IPS-15b (cell line): ENCODE measurements at regions not wholly inside any gene's neighbourhood (a gene's known extent, or its start where the extent isn't known, plus 50 kb on each side); places are given as distances from the start of the nearest gene placed in this dataset.

Experiments used
- H3K27me3 ChIP-seq: one replicate; pipeline ENCODE4 v1.6.1; 2013; ENCODE audit warnings: low read length; ENCODE audit not compliant: control insufficient read depth, insufficient read depth
- H3K36me3 ChIP-seq: one replicate; pipeline ENCODE4 v1.6.1; 2013; ENCODE audit warnings: low read length; ENCODE audit not compliant: control insufficient read depth, insufficient read depth
- H3K4me1 ChIP-seq: one replicate; pipeline ENCODE4 v1.6.1; 2013; ENCODE audit warnings: mild to moderate bottlenecking, low read length; ENCODE audit not compliant: control insufficient read depth, insufficient read depth
- H3K4me3 ChIP-seq: one replicate; pipeline ENCODE4 v1.5.1; 2013; ENCODE audit warnings: low read depth, low read length
- H3K9ac ChIP-seq: one replicate; pipeline ENCODE4 v1.6.1; 2013; ENCODE audit warnings: low read depth, mild to moderate bottlenecking, low read length
- H3K9me3 ChIP-seq: one replicate; pipeline ENCODE4 v1.6.1; 2013; ENCODE audit warnings: mild to moderate bottlenecking, low read length; ENCODE audit not compliant: control insufficient read depth, insufficient read depth

- no peak overlapping the region for H3K9ac ChIP-seq
- H3K4me1 ChIP-seq = no peaks in the 10 kb centered on the region
- H3K9me3 ChIP-seq = no peaks in the 10 kb centered on the region
- H3K4me3 ChIP-seq = no peak overlapping the region
- H3K36me3 ChIP-seq = no peaks in the 10 kb centered on the region
- H3K27me3 ChIP-seq = no peaks in the 10 kb centered on the region
Measured at GRCh38 chr1:163720294-163720693, 398.5 kb downstream of the NUF2 start.

GRCh38 chr1:163725551-163725950, 403.8 kb downstream of the NUF2 start:
- no peak overlapping the region for H3K9ac ChIP-seq
- H3K9me3 ChIP-seq = no peaks in the 10 kb centered on the region
- H3K36me3 ChIP-seq = no peaks in the 10 kb centered on the region
- no peaks in the 10 kb centered on the region for H3K27me3 ChIP-seq
- no peak overlapping the region for H3K4me3 ChIP-seq
- no peaks in the 10 kb centered on the region for H3K4me1 ChIP-seq

- Histone ChIP-seq H3K4me1 (no peaks in the 10 kb centered on the region), H3K9me3 (no peaks in the 10 kb centered on the region), H3K9ac (no peak overlapping the region), H3K36me3 (no peaks in the 10 kb centered on the region), H3K4me3 (no peak overlapping the region), H3K27me3 (no peaks in the 10 kb centered on the region)
Measured at GRCh38 chr1:163730411-163730821, 408.7 kb downstream of the NUF2 start.

GRCh38 chr1:163737261-163737660, 415.5 kb downstream of the NUF2 start:
- H3K27me3 ChIP-seq = no peaks in the 10 kb centered on the region
- no peaks in the 10 kb centered on the region for H3K9me3 ChIP-seq
- peaks cover 4% of the 10 kb centered on the region for H3K4me1 ChIP-seq
- no peaks in the 10 kb centered on the region for H3K36me3 ChIP-seq
- H3K9ac ChIP-seq = no peak overlapping the region
- H3K4me3 ChIP-seq = no peak overlapping the region

GRCh38 chr1:163744301-163744887, 422.6 kb downstream of the NUF2 start:
- H3K9ac ChIP-seq = no peak overlapping the region
- H3K9me3 ChIP-seq = no peaks in the 10 kb centered on the region
- no peaks in the 10 kb centered on the region for H3K27me3 ChIP-seq
- H3K4me1 ChIP-seq = no peaks in the 10 kb centered on the region
- H3K4me3 ChIP-seq = no peak overlapping the region
- no peaks in the 10 kb centered on the region for H3K36me3 ChIP-seq

- no peaks in the 10 kb centered on the region for H3K9me3 ChIP-seq
- H3K4me1 ChIP-seq = no peaks in the 10 kb centered on the region
- no peaks in the 10 kb centered on the region for H3K36me3 ChIP-seq
- H3K27me3 ChIP-seq = no peaks in the 10 kb centered on the region
- H3K4me3 ChIP-seq = no peak overlapping the region
- H3K9ac ChIP-seq = no peak overlapping the region
Measured at GRCh38 chr1:163745204-163745603, 423.4 kb downstream of the NUF2 start.

GRCh38 chr1:163747261-163747660, 425.5 kb downstream of the NUF2 start:
- no peak overlapping the region for H3K4me3 ChIP-seq
- H3K36me3 ChIP-seq = no peaks in the 10 kb centered on the region
- H3K4me1 ChIP-seq = no peaks in the 10 kb centered on the region
- H3K27me3 ChIP-seq = no peaks in the 10 kb centered on the region
- H3K9ac ChIP-seq = no peak overlapping the region
- no peaks in the 10 kb centered on the region for H3K9me3 ChIP-seq

- Histone ChIP-seq H3K27me3 (no peaks in the 10 kb centered on the region), H3K4me1 (no peaks in the 10 kb centered on the region), H3K9me3 (no peaks in the 10 kb centered on the region), H3K9ac (no peak overlapping the region), H3K36me3 (no peaks in the 10 kb centered on the region), H3K4me3 (no peak overlapping the region)
Measured at GRCh38 chr1:163747855-163748254, 426.1 kb downstream of the NUF2 start.

GRCh38 chr1:163758977-163759670, 437.4 kb downstream of the NUF2 start:
- Histone ChIP-seq H3K36me3 (no peaks in the 10 kb centered on the region), H3K9me3 (peaks cover 3% of the 10 kb centered on the region), H3K27me3 (no peaks in the 10 kb centered on the region), H3K4me1 (no peaks in the 10 kb centered on the region), H3K4me3 (no peak overlapping the region), H3K9ac (no peak overlapping the region)

GRCh38 chr1:163761898-163762297, 440.1 kb downstream of the NUF2 start:
- Histone ChIP-seq H3K27me3 (no peaks in the 10 kb centered on the region), H3K9me3 (no peaks in the 10 kb centered on the region), H3K36me3 (no peaks in the 10 kb centered on the region), H3K4me1 (no peaks in the 10 kb centered on the region), H3K4me3 (no peak overlapping the region), H3K9ac (no peak overlapping the region)

GRCh38 chr1:163766257-163766918, 444.6 kb downstream of the NUF2 start:
- H3K4me1 ChIP-seq = no peaks in the 10 kb centered on the region
- no peaks in the 10 kb centered on the region for H3K36me3 ChIP-seq
- H3K9me3 ChIP-seq = no peaks in the 10 kb centered on the region
- H3K4me3 ChIP-seq = no peak overlapping the region
- no peaks in the 10 kb centered on the region for H3K27me3 ChIP-seq
- H3K9ac ChIP-seq = no peak overlapping the region

GRCh38 chr1:163768576-163768975, 446.8 kb downstream of the NUF2 start:
- Histone ChIP-seq H3K4me3 (no peak overlapping the region), H3K27me3 (no peaks in the 10 kb centered on the region), H3K36me3 (no peaks in the 10 kb centered on the region), H3K9ac (no peak overlapping the region), H3K9me3 (no peaks in the 10 kb centered on the region), H3K4me1 (no peaks in the 10 kb centered on the region)
